ENCODE measurements at regions not wholly inside any gene's neighbourhood (a gene's known extent, or its start where the extent isn't known, plus 50 kb on each side); places are given as distances from the start of the nearest gene placed in this dataset.

GRCh38 chr5:93057311-93057710, 523.7 kb downstream of the NR2F1-AS1 start:
- no peak for DNase-seq (ENCODE audit: low spot score)

DNA sequence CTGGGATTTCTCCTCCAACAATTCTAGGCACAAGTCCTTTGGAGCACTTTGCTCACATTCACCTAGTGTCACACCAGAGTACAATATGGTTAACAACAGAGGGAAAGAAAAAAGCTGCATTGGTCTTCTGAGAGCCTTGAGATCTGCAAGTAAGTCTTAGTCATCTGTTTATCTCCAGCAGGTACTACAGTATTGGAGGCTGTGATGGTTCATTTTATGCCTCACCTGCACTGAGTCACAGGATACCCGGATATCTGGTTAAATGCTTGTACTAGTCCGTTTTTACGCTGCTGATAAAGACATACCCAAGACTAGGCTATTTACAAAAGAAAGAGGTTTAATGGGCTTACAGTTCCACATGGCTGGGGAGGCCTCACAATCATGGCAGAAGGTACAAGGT, 525.0 kb downstream of the NR2F1-AS1 start:
- DNase-seq (ENCODE audit: low spot score), result no peak

DNA sequence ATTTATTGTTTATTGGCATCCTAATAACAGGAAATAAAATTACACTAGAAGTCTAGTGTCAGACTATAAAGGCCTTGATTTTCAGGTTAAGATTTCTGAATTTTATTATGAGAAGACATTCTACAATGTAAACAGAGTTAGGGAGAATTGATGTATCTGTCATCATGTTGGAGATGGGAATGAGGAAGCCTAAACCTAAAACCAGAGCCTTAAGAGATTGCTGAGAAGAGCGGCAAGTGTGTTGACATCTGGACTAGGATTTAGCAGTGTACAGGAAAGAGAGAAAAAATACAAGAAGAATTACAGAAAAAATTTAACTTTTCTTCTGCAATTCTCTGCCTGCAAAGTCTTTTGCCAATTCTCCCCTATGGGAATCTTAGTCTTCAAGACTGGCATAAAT, 525.5 kb downstream of the NR2F1-AS1 start:
- no peak for DNase-seq (ENCODE audit: low spot score)

GRCh38 chr5:93054424-93055163, 526.4 kb downstream of the NR2F1-AS1 start:
- no peak for DNase-seq (ENCODE audit: low spot score)

DNA sequence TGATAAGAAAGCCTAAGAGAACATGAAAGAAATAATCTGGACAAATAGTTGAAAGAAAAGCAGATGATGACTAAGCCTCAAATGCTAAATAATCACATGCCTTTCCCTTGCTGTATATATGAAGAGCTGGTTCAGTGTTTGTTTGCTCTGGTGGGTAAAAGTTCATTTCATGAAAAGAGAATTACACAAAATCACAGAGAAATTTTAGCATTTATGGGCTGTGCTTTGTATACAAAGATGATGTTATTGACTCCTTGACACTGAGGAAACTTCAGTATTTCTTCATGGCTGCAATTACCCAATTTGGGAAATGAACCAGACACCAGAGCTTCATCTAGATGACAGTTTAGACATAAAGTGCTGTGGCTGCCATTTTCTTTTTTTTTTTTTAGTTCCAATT, 527.2 kb downstream of the NR2F1-AS1 start:
- no peak for DNase-seq (ENCODE audit: low spot score)

DNA sequence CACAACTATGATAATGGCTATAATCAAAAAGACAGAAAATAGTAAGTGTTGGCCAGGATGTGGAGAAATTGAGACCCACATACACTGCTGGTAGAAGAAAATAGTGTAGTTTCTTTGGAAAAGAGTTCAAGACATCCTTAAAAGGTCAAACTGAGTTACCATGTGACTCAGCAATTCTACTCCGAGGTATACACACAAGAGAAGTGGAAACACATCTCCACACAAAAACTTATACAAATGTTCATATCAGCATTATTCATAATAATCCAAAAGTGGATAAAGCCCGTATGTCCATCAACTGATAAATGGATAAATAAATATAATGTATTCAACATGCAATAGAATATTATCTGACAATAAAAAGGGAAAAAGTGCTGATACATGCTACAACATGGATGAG, 532.2 kb downstream of the NR2F1-AS1 start:
- DNase-seq (ENCODE audit: low spot score), result no peak

- no peak for DNase-seq (ENCODE audit: low spot score)
Measured at GRCh38 chr5:93044859-93045666, 536.0 kb downstream of the NR2F1-AS1 start.

DNA sequence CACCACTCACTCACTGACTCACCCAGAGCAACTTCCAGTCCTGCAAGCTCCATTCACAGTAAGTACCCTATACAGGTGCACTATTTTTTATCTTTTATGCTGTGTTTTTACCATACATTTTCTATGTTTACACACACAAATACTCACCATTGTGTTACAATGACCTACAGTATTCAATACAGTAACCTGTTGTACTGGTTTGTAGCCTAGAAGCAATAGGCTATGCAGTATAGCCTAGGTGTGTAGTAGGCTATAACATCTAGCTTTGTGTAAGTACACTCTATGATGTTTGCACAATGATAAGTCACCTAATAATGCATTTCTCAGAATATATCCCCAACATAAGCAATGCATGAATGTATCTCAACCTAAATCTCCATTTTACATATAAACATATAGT, 541.1 kb downstream of the NR2F1-AS1 start:
- DNase-seq (ENCODE audit: low spot score), result no peak

- DNase-seq (ENCODE audit: low spot score), result no peak
Measured at GRCh38 chr5:93034621-93035590, 546.1 kb downstream of the NR2F1-AS1 start.

DNA sequence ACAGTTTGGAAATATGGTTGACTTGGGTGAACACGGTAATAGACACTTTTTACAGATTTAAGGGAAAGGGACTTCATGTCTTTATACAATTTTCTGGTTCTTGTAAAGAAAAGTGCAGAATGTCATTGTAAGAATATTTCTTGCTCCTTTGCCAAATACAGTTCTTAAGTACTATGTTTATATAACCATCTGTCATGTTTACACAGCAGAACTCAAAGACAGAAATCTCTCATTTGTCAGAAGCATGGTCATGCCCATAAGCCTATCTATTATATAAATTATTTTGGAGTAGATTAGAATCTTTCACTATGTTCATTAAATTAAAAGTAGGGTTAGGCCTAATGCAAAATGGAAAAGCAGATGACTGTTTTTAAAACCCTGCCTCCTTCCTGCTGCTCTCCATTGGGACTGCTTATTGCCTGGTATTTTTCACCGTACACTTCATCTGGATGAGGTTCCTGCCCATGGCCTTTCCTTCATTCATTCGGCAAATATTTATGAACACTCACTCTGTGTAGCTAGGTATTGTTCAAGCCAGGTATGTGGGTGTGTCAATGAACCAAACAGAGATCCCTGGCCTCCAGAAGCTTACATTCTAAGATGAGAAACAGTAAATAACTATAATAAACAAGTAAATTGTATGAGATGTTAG, 558.1 kb downstream of the NR2F1-AS1 start:
- peak; percentile 27 for DNase-seq (ENCODE audit: low spot score)

DNA sequence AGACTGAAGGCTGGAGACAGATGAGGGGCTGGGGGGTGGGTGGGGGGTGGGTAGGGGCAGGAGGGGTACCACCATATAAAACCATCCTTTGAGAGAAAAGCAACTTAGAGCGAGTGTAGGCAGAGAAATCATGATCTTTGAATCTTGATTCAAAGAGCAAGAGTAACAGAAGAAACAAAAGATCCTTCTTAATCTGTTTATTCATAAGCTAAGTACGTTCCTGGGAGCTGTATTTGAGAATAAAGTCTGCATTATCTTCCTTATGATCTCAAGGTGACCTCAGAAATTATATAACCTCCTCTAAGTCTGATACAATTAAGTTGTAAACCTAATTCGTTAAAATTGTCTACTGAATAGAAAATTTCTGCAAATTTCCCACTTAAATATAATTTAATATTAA, 558.8 kb downstream of the NR2F1-AS1 start:
- DNase-seq (ENCODE audit: low spot score), result no peak

DNA sequence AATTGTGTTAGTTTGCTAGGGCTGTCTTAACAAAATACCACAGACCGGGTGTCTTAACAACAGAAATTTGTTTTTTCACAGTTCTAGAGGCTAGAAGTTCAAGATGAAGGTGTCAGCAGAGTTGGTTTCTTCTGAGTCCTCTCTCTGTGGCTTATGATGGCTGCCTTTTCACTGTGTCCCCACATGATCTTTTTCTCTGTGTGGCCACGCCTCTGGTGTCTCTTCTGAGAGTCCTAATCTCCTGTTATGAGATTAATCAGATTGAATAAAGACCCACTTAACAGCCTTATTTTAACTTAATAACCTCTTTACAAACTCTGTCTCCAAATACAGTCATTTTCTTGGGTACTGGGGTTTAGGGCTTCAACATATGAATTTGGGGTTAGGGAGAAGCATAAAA, 561.1 kb downstream of the NR2F1-AS1 start:
- peak; percentile 53 for DNase-seq (ENCODE audit: low spot score)

GRCh38 chr5:93018461-93018860, 562.6 kb downstream of the NR2F1-AS1 start:
- DNase-seq (ENCODE audit: low spot score), result no peak

GRCh38 chr5:93017849-93018248, 563.2 kb downstream of the NR2F1-AS1 start:
- DNase-seq (ENCODE audit: low spot score), result no peak

GRCh38 chr5:93017376-93017775, 563.6 kb downstream of the NR2F1-AS1 start:
- DNase-seq (ENCODE audit: low spot score), result no peak

DNA sequence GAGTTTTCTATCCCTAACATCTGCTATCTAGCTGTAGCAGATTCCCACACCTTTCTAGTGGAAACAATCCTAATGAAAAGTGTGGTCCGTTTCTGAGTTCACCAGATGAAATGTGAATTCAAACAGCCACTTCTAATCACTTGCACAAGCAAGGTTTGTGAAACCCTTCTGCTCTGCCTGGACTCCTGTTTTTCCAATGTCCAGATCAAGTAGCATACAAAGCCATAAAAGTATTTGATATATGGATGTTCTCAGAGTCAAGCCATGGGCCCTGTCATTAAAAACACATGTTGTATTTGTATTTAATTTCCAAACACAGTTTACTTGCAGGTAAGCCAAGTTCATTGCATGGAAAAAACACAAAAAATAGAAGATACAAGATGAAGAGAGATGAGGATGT, 570.4 kb downstream of the NR2F1-AS1 start:
- no peak for DNase-seq (ENCODE audit: low spot score)

DNA sequence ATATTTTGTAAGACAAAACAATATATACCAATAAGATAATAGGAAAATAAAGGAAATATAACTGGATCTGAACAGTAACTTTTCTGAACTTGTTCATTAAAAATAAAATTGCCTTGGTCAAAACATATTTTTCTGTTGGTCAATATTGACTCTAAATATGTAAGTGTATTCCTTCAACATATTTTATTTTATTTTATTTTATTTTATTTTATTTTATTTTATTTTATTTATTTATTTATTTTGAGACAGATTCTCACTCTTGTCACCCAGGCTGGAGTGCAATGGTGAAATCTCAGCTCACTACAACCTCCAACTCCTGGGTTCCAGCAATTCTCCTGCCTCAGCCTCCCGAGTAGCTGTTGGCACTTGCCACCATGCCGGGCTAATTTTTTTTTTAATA, 571.0 kb downstream of the NR2F1-AS1 start:
- DNase-seq (ENCODE audit: low spot score), result no peak

DNA sequence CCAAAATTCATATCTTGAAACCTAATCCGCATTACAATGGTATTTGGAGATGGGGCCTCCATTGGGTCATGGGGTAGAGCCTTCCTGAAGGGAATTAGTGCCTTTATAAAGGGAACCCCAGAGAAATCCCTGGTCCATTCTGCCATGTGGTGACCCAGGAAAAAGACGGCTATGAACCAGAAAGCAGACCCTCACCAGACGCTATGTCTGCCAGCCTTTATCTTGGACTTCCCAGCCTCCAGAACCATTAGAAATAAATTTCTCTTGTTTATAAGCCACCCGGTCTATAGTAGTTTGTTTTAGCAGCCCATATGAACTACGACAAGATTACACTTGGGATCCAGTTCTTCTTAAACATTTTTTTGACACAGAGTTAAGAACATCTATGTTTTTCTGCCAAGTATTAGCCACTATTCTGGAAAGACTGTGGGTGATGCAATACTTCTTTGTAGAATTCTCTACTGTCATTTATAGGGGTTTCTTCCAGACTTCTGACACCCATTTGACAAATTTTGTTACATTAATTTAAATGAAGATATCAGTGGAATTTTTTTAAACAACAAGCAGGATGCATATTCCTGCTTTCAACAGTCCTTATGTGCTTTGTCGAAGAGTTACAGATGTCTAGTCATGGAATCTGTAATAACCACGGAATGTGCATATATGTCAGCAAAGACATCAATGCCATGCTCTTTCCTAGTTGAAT, 572.4 kb downstream of the NR2F1-AS1 start:
- no peak for DNase-seq (ENCODE audit: low spot score)

GRCh38 chr5:93006915-93007314, 574.1 kb downstream of the NR2F1-AS1 start:
- no peak for DNase-seq (ENCODE audit: low spot score)

DNA sequence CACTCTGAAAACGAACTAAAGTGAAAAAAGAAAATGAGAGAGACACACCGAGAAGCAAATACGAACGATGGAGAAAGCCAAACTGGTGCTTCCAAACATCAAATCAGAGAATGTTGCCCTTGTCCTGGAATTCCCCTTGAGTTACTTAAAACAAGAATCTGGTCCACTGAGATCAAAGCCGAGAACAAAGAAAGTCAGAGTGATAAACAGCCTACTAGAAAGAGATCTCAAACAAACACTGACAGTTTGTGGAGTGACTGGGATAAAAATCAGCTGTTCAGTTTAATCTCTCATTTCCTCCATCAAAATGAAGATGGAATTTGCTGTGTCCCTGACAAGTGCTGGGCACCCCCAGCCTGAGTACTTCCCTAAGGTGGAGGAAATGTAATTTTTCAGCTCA, 582.6 kb downstream of the NR2F1-AS1 start:
- no peak for DNase-seq (ENCODE audit: low spot score)

DNA sequence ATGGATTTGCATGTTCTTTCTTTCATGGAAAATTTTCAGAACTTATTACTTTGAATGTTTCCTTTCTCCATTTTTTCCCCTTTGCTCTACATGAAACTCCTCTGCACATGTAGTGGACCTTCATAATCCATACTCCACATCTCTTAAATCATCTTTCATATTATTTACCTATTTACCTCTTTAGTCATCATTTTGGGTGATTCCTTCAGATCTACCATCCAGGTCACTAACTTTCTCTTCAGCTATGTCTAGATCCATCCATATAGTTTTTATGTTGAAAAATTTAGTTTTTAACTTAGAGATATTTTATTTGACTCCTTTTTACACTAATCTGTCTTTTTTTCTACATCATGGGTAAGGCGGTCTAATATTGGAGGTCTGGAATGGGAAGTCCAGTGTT, 586.6 kb downstream of the NR2F1-AS1 start:
- DNase-seq (ENCODE audit: low spot score), result no peak
